Stimulated activated CD8-positive, alpha-beta memory T cell treated with anti-CD3 and anti-CD28 coated beads, Interleukin-2, amount 100 ng/mL, for 1 hour (primary cell): ENCODE measurements at regions not wholly inside any gene's neighbourhood (a gene's known extent, or its start where the extent isn't known, plus 50 kb on each side); places are given as distances from the start of the nearest gene placed in this dataset.

Experiments
- DNase-seq, 2 donors: peaks; one replicate each; pipeline ENCODE4 v3.0.0-alpha.2; 2020; ENCODE audit warnings: low read depth in 2 of 2

DNA sequence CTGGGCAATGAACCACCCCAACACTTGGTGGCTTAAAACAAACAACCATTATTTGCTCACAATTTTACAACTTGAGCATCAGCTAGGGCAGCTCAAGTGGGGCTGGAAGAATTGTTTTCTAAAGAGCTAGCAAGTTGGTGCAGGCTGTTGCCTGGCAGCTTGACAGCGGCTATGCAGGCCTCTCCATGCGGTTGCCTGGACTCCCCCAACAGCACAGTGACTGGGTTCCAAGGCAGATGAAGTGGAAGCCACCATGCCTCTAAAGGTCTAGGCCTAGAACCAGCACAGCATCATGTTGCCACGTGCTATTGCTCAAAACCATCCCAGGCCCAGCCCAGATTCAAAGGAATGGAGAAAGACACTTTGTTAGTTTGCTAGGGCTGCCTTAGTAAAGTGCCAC, 114.8 kb downstream of the BCOR start:
- DNase-seq, result no peak

DNA sequence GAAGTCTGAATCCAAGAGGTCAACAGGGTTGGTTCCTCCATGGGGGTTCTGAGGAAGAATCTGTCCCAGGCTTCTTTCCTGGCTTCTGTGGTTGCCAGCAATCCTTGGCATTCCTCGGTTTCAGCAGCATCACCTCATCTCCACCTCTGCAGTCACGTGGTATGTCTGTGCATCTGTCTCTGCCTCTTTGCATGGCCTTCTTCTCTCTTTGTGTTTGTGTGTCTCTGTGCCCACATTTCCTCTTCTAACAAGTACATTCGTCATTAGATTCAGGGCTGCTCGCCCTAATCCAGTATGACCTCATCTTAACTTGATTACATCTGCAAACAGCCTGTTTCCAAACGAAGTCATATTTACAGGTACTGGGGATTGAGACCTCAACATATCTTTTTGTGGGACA, 114.0 kb downstream of the BCOR start:
- DNase-seq, result no peak

DNA sequence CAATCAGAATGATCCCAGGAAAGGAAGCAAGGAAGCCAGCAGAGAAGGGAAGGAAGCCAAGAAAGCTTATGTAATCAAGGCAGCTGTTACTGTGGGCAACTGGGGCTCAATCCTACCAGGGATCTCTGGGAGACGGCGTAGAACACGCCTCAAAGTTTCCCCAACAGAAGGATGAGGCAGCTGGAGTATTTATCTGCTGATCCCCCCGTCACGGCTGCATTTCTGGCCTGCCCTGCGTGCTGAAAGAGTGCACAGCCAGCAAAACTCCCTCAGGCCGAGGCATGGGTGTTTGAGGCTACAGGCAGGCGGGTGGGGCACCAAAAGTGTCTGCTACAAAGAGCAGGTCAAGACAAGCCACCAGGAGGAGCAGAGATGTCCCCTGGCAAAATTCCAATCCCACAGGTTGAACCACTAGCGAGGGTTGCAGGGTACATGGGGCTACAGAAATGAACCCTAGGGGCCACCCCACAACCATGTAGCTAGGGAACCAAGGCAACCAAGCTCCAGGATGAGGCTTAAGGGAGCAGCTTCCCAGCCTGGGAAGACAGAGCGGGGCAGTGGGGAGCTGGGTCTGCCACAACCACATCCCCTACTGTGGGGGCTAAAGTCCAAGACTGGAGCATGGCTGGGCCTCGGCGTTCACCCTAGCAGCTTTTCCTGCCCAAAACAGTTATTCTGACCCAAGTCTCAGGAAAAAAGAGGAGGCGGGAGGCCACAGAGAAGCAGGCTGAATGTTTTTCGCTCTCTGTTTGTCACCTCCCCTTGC, 113.4 kb downstream of the BCOR start:
- DNase-seq, result no peak

DNA sequence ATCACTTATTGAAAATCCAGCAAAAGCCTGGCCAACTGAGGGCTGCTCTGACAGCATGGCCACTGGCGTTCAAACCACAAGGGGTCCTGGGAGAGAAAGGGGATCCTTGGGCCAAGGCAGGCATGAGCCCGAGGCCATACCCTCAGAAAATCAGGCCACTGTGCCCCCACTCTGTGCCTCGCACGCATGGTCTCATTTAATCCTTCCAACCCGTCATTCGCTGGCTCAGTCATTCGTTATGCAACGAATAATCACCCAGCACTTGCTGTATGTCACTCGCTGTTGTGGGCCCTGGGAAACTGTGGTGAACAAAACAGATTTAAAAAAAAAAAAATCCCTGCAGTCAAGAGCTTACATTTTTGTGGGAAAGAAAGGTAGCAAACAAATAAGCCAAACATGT, 112.7 kb downstream of the BCOR start:
- DNase-seq, result no peak

DNA sequence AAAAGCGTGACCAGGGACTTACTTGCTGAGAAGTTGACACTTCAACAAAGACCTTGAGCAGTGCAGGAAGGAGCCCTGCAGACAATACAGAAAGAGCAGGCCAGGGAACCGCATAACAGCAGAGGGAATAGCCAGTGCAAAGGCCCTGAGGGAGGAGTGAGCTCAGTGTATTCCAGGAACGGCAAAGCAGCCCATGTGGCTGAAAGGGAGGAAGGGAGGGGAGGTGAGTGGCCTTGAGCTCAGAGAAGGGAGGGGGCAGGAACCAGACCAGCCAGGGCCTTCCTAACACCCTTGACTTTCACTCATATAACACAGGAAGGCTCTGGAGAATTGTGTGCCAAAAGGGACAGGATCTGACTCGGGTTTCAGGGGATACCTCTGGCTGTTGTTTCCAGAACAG, 112.2 kb downstream of the BCOR start:
- DNase-seq, result no peak

DNA sequence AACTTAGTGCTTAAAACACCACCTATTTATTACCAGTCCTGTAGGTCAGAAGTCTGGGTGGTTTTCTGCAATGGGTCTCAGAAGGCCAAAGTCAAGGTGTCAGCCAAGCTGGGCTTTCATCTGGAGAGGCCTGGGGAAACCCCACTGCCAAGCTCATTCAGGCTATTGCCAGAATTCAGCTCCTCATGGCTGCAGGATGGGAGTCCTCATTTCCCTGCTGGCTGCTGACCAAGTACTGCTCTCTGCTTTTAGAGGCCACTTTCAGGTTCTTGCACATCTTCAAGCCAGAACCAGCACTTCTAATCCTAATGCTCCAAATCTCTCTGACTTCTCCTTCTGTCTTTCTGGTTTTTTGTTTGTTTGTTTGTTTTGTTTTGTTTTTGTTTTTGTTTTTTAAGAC, 109.3 kb downstream of the BCOR start:
- DNase-seq, result no peak

DNA sequence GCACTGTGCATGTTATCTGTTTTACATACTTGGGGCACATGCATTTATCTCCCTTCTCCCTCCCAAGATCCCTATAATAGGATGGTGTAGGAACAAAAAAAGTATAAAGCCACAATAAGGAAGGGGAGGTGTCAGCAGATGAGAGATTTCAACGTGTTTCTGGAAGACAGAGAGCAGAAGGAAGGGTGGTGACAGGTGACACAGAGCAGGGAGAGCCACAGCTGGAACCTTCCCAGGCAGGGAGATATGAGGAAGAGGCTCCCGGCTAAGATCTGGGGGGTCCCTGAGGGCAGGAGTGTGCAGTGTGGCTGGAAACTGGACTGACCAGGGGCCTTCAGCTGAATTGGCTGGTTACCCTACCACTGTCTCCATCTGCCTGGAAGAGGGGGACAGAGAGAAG, 107.4 kb downstream of the BCOR start:
- no peak for DNase-seq

DNA sequence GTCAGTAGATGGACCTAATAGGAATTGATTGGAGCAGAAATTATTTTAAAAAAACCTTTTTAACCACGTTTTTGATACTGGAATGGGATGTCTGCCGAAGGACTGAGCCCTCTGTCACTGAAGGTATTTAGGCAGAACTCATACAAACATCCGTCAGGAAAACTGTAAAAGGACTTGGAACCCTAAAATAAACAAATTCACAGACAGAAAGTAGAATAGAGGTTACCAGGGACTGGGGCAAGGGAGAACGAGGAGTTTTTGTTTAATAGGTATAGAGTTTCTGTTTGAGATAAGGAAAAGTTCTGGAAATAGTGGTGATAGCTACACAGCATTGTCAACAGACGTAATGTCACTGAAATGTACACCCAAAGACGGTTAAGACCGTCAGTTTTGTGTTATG, 105.5 kb downstream of the BCOR start:
- no peak for DNase-seq

DNA sequence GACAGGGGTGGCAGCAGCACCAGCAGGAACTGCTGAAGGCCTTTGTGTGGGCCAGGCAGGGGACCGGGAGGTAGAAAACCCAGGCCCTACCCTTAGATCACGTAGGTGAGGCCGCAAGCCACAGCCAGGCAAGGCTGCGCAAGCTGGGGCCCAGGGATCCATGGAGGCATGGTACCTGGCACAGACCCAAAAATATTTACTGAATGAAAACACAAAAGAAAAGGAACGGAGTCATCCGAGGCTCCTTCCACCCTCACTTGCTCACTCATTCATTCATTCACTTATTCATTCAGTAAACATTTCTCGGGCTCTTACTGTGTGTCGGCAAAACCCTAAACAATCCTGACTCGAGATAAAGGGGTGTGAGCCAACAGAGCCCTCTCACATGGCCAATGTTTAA, 102.3 kb downstream of the BCOR start:
- DNase-seq, result no peak

DNA sequence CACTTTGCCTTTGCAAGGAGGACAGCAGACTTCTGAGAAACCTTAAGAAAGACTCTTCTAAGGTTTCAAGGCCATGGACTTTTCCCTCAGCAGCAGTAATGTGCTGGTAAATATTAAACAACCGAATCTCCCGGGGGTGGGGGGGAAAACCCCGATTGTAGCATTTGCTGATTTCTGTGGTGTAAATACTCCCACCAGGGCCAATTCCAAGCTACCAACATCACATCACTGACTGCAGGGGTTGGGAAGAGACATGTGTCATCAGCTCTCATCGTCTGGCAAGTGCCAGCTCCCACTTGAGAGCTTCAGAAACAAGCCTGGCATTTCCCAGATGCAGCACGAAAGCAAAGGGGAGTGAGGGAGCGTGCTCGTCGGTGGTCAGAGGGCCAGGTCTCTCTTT, 101.2 kb downstream of the BCOR start:
- no peak for DNase-seq

DNA sequence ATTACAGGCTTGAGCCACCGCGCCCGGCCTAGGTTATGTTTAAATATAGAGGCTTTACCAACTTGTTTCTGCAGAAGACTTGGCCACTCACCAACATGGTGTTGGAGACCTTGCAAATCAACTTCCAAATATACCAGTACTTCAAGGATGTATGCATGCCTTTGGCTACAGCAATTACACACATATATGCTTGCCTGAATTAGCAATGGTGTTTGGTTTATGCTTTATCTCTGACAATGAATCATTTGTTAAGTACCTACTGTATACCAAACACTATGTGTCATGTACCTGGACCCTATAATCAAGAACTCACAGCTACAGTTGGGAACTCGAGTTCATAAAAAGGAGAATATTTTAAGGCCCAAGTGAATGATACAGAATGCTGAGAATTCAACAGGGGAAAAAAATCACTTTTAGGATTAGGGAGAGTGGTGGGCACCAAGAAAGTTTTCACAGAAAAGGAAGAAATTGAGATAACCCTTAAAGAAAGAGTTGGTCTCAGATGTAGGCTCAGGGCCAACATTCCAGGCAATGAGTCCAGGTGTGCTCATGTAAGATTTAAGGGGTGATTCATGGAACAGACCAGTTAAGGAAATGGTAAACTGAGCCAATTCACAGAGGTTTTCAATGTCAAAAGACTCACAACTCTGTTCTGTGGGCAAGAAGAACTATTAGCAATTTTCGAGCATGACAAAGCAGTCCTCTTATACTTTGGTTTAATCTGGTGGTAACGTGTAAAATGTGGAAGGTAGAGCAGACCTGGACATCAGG, 98.9 kb downstream of the BCOR start:
- DNase-seq, result no peak
